ENCODE measurements at regions not wholly inside any gene's neighbourhood (a gene's known extent, or its start where the extent isn't known, plus 50 kb on each side); places are given as distances from the start of the nearest gene placed in this dataset.
"Not testable (repeated sequence)": the region's sequence is repeated elsewhere in the genome, so short reads cannot be mapped to it uniquely, and the experiment has no call there.

- no peak for DNase-seq
- in situ Hi-C loops (cut with HindIII; ENCODE audit: low pct_ligation_motif_present, low sequenced_read_pairs), result no loop called here
- Histone ChIP-seq H3K4me3 (ENCODE audit: low read depth, low read length) (no peak overlapping the region), H3K36me3 (replicated peaks) (no peaks in the 10 kb centered on the region), H3K27me3 (replicated peaks) (no peaks in the 10 kb centered on the region), H3K27ac (no peak overlapping the region)
- no peak for TF ChIP-seq CTCF (IDR thresholded peaks at IDR 0.05; ENCODE audit: low read depth, low read length, missing control alignments)
Observed at GRCh38 chr1:4256351-4256750, 356.3 kb upstream of the C1orf174 start.

GRCh38 chr1:4258146-4258777, 358.2 kb upstream of the C1orf174 start:
- H3K36me3 ChIP-seq (replicated peaks); H3K27ac ChIP-seq; H3K27me3 ChIP-seq (replicated peaks); H3K4me3 ChIP-seq (ENCODE audit: low read depth, low read length); in situ Hi-C loops (cut with HindIII; ENCODE audit: low pct_ligation_motif_present, low sequenced_read_pairs); DNase-seq: not testable (repeated sequence)

GRCh38 chr1:4261327-4261726, 361.3 kb upstream of the C1orf174 start:
- DNase-seq, result no peak
- in situ Hi-C loops (cut with HindIII; ENCODE audit: low pct_ligation_motif_present, low sequenced_read_pairs), result no loop called here

GRCh38 chr1:4262665-4263064, 362.6 kb upstream of the C1orf174 start:
- no peak for TF ChIP-seq CTCF (IDR thresholded peaks at IDR 0.05; ENCODE audit: low read depth, low read length, missing control alignments)

More at GRCh38 chr1:4261327-4261726, 361.3 kb upstream of the C1orf174 start:
- Histone ChIP-seq H3K27me3 (replicated peaks) (no peaks in the 10 kb centered on the region), H3K36me3 (replicated peaks) (no peaks in the 10 kb centered on the region), H3K4me3 (ENCODE audit: low read depth, low read length) (no peak overlapping the region), H3K27ac (no peak overlapping the region)
- no peak for TF ChIP-seq CTCF (IDR thresholded peaks at IDR 0.05; ENCODE audit: low read depth, low read length, missing control alignments)

GRCh38 chr1:4263699-4264098, 363.6 kb upstream of the C1orf174 start:
- in situ Hi-C loops (cut with HindIII; ENCODE audit: low pct_ligation_motif_present, low sequenced_read_pairs), result no loop called here
- no peak for TF ChIP-seq CTCF (IDR thresholded peaks at IDR 0.05; ENCODE audit: low read depth, low read length, missing control alignments)
- Histone ChIP-seq H3K36me3 (replicated peaks) (no peaks in the 10 kb centered on the region), H3K4me3 (ENCODE audit: low read depth, low read length) (no peak overlapping the region), H3K27ac (no peak overlapping the region), H3K27me3 (replicated peaks) (no peaks in the 10 kb centered on the region)
- DNase-seq, result no peak

More at GRCh38 chr1:4262665-4263064, 362.6 kb upstream of the C1orf174 start:
- no peaks in the 10 kb centered on the region for H3K36me3 ChIP-seq (replicated peaks)
- no peak overlapping the region for H3K27ac ChIP-seq
- no peak overlapping the region for H3K4me3 ChIP-seq (ENCODE audit: low read depth, low read length)
- H3K27me3 ChIP-seq (replicated peaks), result no peaks in the 10 kb centered on the region
- in situ Hi-C loops (cut with HindIII; ENCODE audit: low pct_ligation_motif_present, low sequenced_read_pairs), result no loop called here
- no peak for DNase-seq

GRCh38 chr1:4265836-4266235, 365.8 kb upstream of the C1orf174 start:
- in situ Hi-C loops (cut with HindIII; ENCODE audit: low pct_ligation_motif_present, low sequenced_read_pairs), result no loop called here
- DNase-seq, result no peak
- TF ChIP-seq CTCF (IDR thresholded peaks at IDR 0.05; ENCODE audit: low read depth, low read length, missing control alignments), result no peak

More at GRCh38 chr1:4265836-4266235, 365.8 kb upstream of the C1orf174 start:
- H3K27me3 ChIP-seq (replicated peaks), result no peaks in the 10 kb centered on the region
- H3K27ac ChIP-seq, result no peak overlapping the region
- H3K36me3 ChIP-seq (replicated peaks), result no peaks in the 10 kb centered on the region
- H3K4me3 ChIP-seq (ENCODE audit: low read depth, low read length), result no peak overlapping the region

Data from brain microvascular endothelial cell (primary cell).